Fibroblast of the conjunctiva (primary cell): ENCODE measurements at regions not wholly inside any gene's neighbourhood (a gene's known extent, or its start where the extent isn't known, plus 50 kb on each side); places are given as distances from the start of the nearest gene placed in this dataset.
"Not testable (repeated sequence)": the region's sequence is repeated elsewhere in the genome, so short reads cannot be mapped to it uniquely, and the experiment has no call there.

Experiments
- DNase-seq: peaks from one replicate; pipeline ENCODE4 v3.0.0-alpha.2; 2010; ENCODE audit warnings: low read depth

GRCh38 chr3:66552846-66553245, 52.0 kb upstream of the LRIG1 start:
- DNase-seq = no peak

GRCh38 chr3:66553441-66554113, 52.8 kb upstream of the LRIG1 start:
- DNase-seq = no peak

- DNase-seq = no peak
These were observed 53.4 kb upstream of the LRIG1 start for GRCh38 chr3:66554178-66554577.

GRCh38 chr3:66555214-66555844, 54.5 kb upstream of the LRIG1 start:
- DNase-seq = no peak

- no peak for DNase-seq
These were observed 56.3 kb upstream of the LRIG1 start for GRCh38 chr3:66557170-66557569.

- DNase-seq = not testable (repeated sequence)
These were observed 59.1 kb upstream of the LRIG1 start for GRCh38 chr3:66559924-66560323.

- no peak for DNase-seq
These were observed 60.5 kb upstream of the LRIG1 start for GRCh38 chr3:66561367-66561766.

- DNase-seq = no peak
These were observed 64.5 kb upstream of the LRIG1 start for GRCh38 chr3:66565301-66565700.

GRCh38 chr3:66567077-66567476, 66.3 kb upstream of the LRIG1 start:
- DNase-seq = peak; percentile 10

GRCh38 chr3:66572090-66572675, 71.4 kb upstream of the LRIG1 start:
- no peak for DNase-seq

- no peak for DNase-seq
These were observed 72.3 kb upstream of the LRIG1 start for GRCh38 chr3:66572938-66573710.

GRCh38 chr3:66574091-66574490, 73.3 kb upstream of the LRIG1 start:
- no peak for DNase-seq

GRCh38 chr3:66577426-66578203, 76.8 kb upstream of the LRIG1 start:
- DNase-seq = no peak

GRCh38 chr3:66581256-66581655, 80.4 kb upstream of the LRIG1 start:
- DNase-seq = no peak

- no peak for DNase-seq
These were observed 82.0 kb upstream of the LRIG1 start for GRCh38 chr3:66582721-66583423.

GRCh38 chr3:66583424-66584040, 82.7 kb upstream of the LRIG1 start:
- DNase-seq = no peak

GRCh38 chr3:66585520-66586095, 84.8 kb upstream of the LRIG1 start:
- no peak for DNase-seq

GRCh38 chr3:66586853-66587252, 86.0 kb upstream of the LRIG1 start:
- no peak for DNase-seq

GRCh38 chr3:66588340-66588847, 87.6 kb upstream of the LRIG1 start:
- peak; percentile 72 for DNase-seq

- no peak for DNase-seq
These were observed 91.4 kb upstream of the LRIG1 start for GRCh38 chr3:66592016-66592761.
